ENCODE measurements at regions not wholly inside any gene's neighbourhood (a gene's known extent, or its start where the extent isn't known, plus 50 kb on each side); places are given as distances from the start of the nearest gene placed in this dataset.
A peak's percentile ranks its signal among the peaks of the same experiment; 100 is the strongest.

- Histone ChIP-seq H3K9me3 (replicated peaks) (no peaks in the 10 kb centered on the region), H3K4me3 (no peak overlapping the region), H3K27ac (replicated peaks) (no peak overlapping the region), H3K27me3 (ENCODE audit: low read depth) (peaks cover 72% of the 10 kb centered on the region), H3K4me1 (peaks cover 10% of the 10 kb centered on the region), H3K36me3 (no peaks in the 10 kb centered on the region)
- intact Hi-C loops (cut with micrococcal nuclease) = no loop called here
- no peak for TF ChIP-seq CTCF (IDR thresholded peaks at IDR 0.05; ENCODE audit: borderline replicate concordance)
- DNase-seq = no peak
Observed at GRCh38 chr12:30203981-30204380, 420.2 kb upstream of the TMTC1 start.

DNA sequence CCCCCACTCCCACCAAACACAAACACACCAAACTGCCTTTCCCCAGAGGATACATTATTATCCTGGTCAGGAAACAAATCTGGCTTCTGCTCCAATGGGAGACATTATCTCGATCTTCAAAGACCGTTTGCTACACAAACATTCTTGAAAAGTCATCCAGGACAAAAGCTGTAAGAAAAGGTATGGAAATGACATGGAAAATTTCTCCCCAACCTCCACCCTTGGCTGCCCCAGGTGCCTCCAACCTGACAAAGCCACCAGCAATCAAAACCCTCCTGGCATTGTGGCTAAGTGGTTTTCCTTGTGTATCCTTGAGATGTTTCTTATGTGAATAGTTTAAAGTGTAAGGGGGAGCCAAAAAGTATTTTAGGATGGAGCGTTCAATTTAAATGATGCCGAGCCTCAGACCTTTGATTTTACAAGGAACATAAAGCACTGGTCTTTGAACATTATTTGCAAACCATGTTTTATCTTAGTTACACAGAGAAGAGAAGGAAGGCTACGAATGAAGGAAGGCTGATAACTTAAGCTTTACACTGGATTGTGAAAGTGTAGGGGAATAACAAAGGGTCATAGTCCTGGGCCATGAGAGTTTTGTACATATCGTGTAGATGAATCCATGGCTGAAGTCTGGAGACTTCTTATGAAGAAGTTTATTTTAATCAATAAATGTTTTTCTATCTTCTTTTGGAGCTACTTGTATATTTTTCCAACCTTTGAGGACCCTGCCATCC lies 418.9 kb upstream of the TMTC1 start:
- H3K36me3 ChIP-seq = no peaks in the 10 kb centered on the region
- H3K27me3 ChIP-seq (ENCODE audit: low read depth) = peaks cover 82% of the 10 kb centered on the region
- no peak for TF ChIP-seq CTCF (IDR thresholded peaks at IDR 0.05; ENCODE audit: borderline replicate concordance)
- no peak for DNase-seq
- intact Hi-C loops (cut with micrococcal nuclease) = no loop called here
- peaks cover 10% of the 10 kb centered on the region for H3K4me1 ChIP-seq
- no peak overlapping the region for H3K27ac ChIP-seq (replicated peaks)
- no peaks in the 10 kb centered on the region for H3K9me3 ChIP-seq (replicated peaks)
- H3K4me3 ChIP-seq = no peak overlapping the region

- no peaks in the 10 kb centered on the region for H3K36me3 ChIP-seq
- H3K27me3 ChIP-seq (ENCODE audit: low read depth) = peaks cover 89% of the 10 kb centered on the region
- peak overlapping the region; percentile 55 for H3K4me3 ChIP-seq
- H3K9me3 ChIP-seq (replicated peaks) = no peaks in the 10 kb centered on the region
- no peak for TF ChIP-seq CTCF (IDR thresholded peaks at IDR 0.05; ENCODE audit: borderline replicate concordance)
- H3K4me1 ChIP-seq = peaks cover 10% of the 10 kb centered on the region
- no peak overlapping the region for H3K27ac ChIP-seq (replicated peaks)
- intact Hi-C loops (cut with micrococcal nuclease) = no loop called here
- DNase-seq = peak; percentile 13
Observed at GRCh38 chr12:30201301-30202160, 417.8 kb upstream of the TMTC1 start.

- no peak for DNase-seq
- Histone ChIP-seq H3K27ac (replicated peaks) (no peak overlapping the region), H3K27me3 (ENCODE audit: low read depth) (peaks cover 91% of the 10 kb centered on the region), H3K4me3 (peak overlapping the region; percentile 55), H3K4me1 (peaks cover 10% of the 10 kb centered on the region), H3K9me3 (replicated peaks) (no peaks in the 10 kb centered on the region), H3K36me3 (no peaks in the 10 kb centered on the region)
- intact Hi-C loops (cut with micrococcal nuclease) = no loop called here
- TF ChIP-seq CTCF (IDR thresholded peaks at IDR 0.05; ENCODE audit: borderline replicate concordance) = no peak
Observed at GRCh38 chr12:30200864-30201263, 417.1 kb upstream of the TMTC1 start.

DNA sequence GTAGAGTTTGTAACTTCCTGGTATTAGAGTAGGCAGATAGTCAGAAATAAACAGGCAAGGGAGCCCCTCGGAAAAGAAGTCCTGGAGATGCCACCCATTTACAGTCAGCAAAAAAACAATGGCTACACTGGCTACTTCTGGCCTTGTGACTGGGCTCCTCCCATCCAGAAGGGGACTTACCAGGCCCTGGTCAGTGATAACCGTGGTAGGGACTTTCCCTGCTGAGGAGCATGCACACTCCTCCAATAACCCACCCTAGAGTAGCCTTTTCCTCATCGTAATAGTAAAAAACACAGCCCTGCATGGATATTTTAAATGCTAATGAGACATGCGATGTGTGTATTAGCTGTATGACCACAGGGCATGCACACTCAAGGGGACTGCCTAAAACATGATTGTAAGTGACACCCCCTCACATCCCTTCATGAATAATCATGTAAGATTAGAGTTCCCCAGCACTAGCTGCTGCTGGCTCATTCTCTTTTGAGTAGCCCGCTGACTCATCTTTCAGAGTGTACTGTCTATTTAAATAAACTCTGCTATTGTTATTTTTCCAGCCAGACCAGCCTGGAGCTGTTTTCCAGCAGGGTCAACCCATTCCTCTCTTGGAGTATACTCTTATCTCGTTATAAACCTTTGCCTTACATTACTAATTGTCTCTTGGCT lies 413.8 kb upstream of the TMTC1 start:
- DNase-seq = no peak
- Histone ChIP-seq H3K36me3 (no peaks in the 10 kb centered on the region), H3K27ac (replicated peaks) (no peak overlapping the region), H3K4me3 (no peak overlapping the region), H3K27me3 (ENCODE audit: low read depth) (peaks cover 78% of the 10 kb centered on the region), H3K4me1 (peaks cover 10% of the 10 kb centered on the region), H3K9me3 (replicated peaks) (no peaks in the 10 kb centered on the region)
- intact Hi-C loops (cut with micrococcal nuclease) = no loop called here
- TF ChIP-seq CTCF (IDR thresholded peaks at IDR 0.05; ENCODE audit: borderline replicate concordance) = no peak
